Mesodermal cell (in vitro differentiated cells): ENCODE measurements at regions not wholly inside any gene's neighbourhood (a gene's known extent, or its start where the extent isn't known, plus 50 kb on each side); places are given as distances from the start of the nearest gene placed in this dataset.

Source experiments
- H3K27ac ChIP-seq: 2 replicates; pipeline ENCODE4 v1.7.0; 2013; ENCODE audit warnings: mild to moderate bottlenecking, low read depth, low read length, moderate library complexity; ENCODE audit not compliant: severe bottlenecking
- H3K36me3 ChIP-seq: 2 replicates; pipeline ENCODE4 v1.7.1; 2013; ENCODE audit warnings: mild to moderate bottlenecking, low read length, moderate library complexity; ENCODE audit not compliant: control insufficient read depth, insufficient read depth
- H3K4me1 ChIP-seq: one replicate; pipeline ENCODE4 v1.7.1; 2013; ENCODE audit warnings: mild to moderate bottlenecking, low read length; ENCODE audit not compliant: insufficient read depth, control insufficient read depth, poor library complexity, severe bottlenecking
- H3K4me3 ChIP-seq: 2 replicates; pipeline ENCODE4 v1.7.0; 2013; ENCODE audit warnings: low read length, control low read depth, mild to moderate bottlenecking; ENCODE audit not compliant: insufficient read depth, poor library complexity, severe bottlenecking; ENCODE audit errors: extremely low read depth
- H3K9me3 ChIP-seq: 2 replicates; pipeline ENCODE4 v1.7.1; 2013; ENCODE audit warnings: mild to moderate bottlenecking, low read length, moderate library complexity; ENCODE audit not compliant: control insufficient read depth
- WGBS, 2 experiments: methylation state at CpG; one replicate each; pipeline ENCODE4 v1.1.5; 2013; ENCODE audit warnings: missing lambda C conversion rate in 2 of 2; ENCODE audit not compliant: insufficient coverage in 2 of 2; 5-methylcytosine and 5-hydroxymethylcytosine counted together

DNA sequence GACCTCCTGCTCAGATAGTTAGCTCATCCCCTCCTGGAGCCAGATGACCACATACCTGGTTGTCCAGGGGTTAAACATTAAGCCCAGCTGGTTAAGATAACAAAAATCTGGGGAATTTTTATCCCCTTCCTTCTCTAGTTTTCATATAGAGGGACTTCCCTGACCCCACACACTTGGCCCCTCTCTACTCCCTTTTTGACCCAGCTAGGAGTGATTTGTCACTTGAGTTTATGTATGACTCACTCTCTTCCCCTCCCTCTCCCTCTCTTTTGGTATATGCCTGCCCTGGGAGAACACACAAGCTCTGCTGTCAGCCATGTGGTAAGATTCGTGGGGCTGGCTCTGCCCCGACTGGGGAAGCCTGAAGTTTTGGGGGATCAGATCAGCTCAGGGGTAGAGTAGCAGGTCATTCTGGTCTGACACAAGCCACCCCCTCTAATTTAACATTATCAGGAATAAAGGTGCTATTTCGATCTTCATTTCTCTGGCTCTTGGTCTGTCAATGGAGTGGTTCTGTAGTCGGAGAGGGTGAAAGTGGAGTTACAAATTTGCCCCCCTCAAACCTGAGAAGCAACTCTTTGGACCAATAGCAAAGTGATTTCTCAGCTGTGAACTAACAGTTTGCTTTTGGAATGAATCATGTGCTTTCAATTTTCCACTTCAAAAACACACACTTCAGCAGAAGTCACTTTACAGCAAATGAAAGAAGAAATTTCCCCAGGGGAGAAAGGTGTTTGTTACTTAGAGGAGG lies 415.3 kb upstream of the CADM1 start:
- 43% methylated on average over 2 of the region's 4 CpGs; no CpG with 5 or more reads in 1 of the 2 experiments for WGBS, 2 experiments
- H3K4me3 ChIP-seq, result no peak overlapping the region
- H3K27ac ChIP-seq, result no peak overlapping the region
- no peaks in the 10 kb centered on the region for H3K36me3 ChIP-seq
- H3K9me3 ChIP-seq, result peaks cover 4% of the 10 kb centered on the region
- H3K4me1 ChIP-seq, result peaks cover 12% of the 10 kb centered on the region

GRCh38 chr11:115918576-115918975 lies 414.4 kb upstream of the CADM1 start:
- H3K9me3 ChIP-seq, result peaks cover 2% of the 10 kb centered on the region
- H3K36me3 ChIP-seq, result no peaks in the 10 kb centered on the region
- H3K4me1 ChIP-seq, result peaks cover 12% of the 10 kb centered on the region
- 100% methylated on average over 1 of the region's 2 CpGs; no CpG with 5 or more reads in 1 of the 2 experiments for WGBS, 2 experiments
- no peak overlapping the region for H3K4me3 ChIP-seq
- no peak overlapping the region for H3K27ac ChIP-seq

DNA sequence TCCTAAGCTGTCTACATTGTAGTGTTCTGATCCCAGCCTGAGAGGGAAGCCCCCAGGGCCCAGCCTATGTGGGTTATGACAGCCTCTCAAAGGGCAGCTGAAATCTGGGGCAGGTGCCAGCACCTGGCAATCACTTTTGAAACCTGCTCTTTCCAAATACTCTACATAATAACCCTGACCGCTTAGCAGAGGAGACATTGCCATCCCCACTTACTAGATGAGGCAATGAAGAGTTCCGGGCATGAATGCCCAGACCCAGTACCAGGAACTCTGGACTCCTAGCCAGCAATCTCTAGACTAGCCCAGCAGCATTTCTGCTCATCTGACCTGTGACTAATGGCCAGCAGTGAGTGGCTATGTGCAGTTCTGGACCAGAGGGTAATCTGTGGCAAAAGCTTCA lies 412.4 kb upstream of the CADM1 start:
- H3K36me3 ChIP-seq, result no peaks in the 10 kb centered on the region
- H3K4me1 ChIP-seq, result peaks cover 12% of the 10 kb centered on the region
- no peaks in the 10 kb centered on the region for H3K9me3 ChIP-seq
- H3K27ac ChIP-seq, result no peak overlapping the region
- no peak overlapping the region for H3K4me3 ChIP-seq
- WGBS, 2 experiments, result 89 to 93% methylated on average over 2 of the region's 2 CpGs

DNA sequence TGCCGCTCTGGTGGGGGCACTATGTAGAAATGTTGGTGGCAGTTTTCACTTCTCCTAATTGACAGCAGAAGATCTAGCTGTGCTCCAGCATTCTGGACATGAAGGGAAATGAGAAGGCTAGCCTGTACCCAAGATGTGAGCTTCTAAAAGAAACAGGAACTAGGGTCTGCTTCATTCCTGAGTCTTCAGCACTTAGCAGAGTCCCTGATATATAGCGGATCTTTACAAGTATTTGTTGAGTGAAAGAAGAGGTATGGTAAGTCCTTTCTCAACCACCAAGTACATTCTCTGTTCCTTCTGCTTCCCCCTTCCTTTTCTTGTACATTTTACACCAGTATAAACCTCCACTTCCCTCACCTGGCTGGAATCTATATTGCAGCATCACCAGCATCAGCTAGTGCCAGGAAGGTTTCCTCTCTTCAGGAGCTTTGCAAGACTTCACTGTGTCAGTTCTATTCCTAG lies 408.3 kb upstream of the CADM1 start:
- no peaks in the 10 kb centered on the region for H3K4me1 ChIP-seq
- no peak overlapping the region for H3K4me3 ChIP-seq
- H3K36me3 ChIP-seq, result no peaks in the 10 kb centered on the region
- no peaks in the 10 kb centered on the region for H3K9me3 ChIP-seq
- H3K27ac ChIP-seq, result no peak overlapping the region
- 90 to 100% methylated on average over 1 of the region's 2 CpGs for WGBS, 2 experiments

DNA sequence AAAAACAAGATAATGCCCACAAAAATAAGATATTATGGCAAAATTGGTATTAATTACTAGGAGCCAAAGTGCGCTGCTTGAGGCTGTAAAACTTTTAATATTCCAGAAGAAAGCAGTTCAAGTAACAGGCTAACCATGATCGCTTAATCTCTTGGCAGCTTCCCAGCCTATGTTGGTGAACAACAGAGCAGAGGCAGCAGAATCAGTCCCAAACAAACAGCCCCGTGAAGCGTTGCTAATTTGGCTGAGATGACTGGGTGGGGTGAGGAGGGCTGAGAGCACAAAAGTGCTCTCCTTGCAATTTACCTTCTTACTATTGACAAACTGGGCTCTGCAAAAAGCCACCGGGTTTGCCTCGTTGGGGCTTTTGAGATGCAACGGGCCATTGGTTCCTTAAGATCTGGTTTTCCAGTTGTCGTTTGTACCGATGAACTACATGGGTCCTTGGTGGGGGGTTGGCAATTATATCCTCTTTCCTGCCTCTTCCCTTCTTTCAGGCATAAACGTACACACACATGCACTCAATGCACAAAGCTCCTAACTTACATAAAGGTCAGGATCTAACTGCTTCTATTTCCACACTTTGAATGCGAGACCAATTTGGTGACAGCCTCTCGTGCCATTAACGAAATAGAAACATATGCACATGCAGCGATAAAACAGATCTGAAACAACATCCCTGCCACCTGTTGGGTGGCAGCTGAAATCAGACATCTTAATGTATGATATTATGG lies 407.6 kb upstream of the CADM1 start:
- 74 to 88% methylated on average over 6 to 7 of the region's 14 CpGs for WGBS, 2 experiments
- Histone ChIP-seq H3K9me3 (no peaks in the 10 kb centered on the region), H3K36me3 (no peaks in the 10 kb centered on the region), H3K4me3 (no peak overlapping the region), H3K27ac (no peak overlapping the region), H3K4me1 (no peaks in the 10 kb centered on the region)

GRCh38 chr11:115910379-115910778 lies 406.2 kb upstream of the CADM1 start:
- H3K36me3 ChIP-seq, result no peaks in the 10 kb centered on the region
- no peaks in the 10 kb centered on the region for H3K9me3 ChIP-seq
- no peaks in the 10 kb centered on the region for H3K4me1 ChIP-seq
- 67% methylated on average over 1 of the region's 1 CpG; no CpG with 5 or more reads in 1 of the 2 experiments for WGBS, 2 experiments
- no peak overlapping the region for H3K27ac ChIP-seq
- no peak overlapping the region for H3K4me3 ChIP-seq

DNA sequence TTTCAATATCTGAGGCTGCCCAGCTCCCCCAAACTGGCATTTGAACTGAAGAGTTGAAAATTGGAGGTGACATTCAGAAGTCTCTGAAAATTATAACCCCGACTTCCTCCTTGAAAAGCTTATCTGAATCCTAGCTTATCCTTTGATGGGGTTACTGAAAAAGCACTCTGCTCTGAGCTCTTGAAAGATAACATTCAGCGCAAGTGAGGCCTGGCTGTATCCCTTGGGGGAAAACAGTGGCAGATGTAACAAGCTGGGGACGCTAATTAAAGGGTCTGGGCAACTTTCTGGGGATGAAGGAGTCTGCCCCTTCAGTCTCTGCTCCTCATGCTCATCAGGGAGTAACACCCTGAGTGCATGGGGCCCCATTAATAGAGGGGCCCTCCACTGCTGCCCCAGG lies 402.0 kb upstream of the CADM1 start:
- H3K27ac ChIP-seq, result no peak overlapping the region
- H3K36me3 ChIP-seq, result no peaks in the 10 kb centered on the region
- no peaks in the 10 kb centered on the region for H3K4me1 ChIP-seq
- H3K9me3 ChIP-seq, result no peaks in the 10 kb centered on the region
- H3K4me3 ChIP-seq, result no peak overlapping the region
- WGBS, 2 experiments, result 83 to 93% methylated on average over 2 of the region's 3 CpGs

DNA sequence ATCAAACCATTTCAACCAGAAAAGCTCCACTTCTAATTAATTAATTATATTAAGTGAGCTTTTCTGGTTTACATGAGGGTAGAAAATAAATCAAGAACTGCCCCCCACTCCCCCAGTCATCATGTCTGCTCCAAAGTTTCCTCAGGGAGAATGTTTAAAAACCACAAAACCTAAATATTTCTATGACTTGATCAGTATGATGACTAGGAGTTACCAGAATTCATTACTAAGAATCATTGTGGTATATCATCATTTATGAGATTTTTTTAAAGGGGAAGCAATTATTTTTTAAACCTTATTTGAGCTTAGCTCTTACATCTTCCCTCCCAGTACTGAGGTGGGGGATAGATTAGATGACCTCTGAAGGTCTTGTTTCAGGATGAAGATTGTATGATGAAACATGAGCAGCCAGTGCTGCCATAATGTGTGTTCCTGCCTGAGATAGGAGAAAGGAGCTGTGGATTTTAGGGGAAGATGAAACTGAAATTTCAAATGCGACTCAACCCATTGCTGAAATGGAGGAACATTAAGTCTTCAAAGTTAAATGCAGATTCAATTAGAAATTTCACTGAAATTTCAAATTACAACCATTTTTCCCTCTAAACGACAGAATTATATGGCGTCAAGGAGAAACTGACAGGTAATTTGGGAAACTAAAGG lies 401.3 kb upstream of the CADM1 start:
- 100% methylated on average over 3 of the region's 3 CpGs; no CpG with 5 or more reads in 1 of the 2 experiments for WGBS, 2 experiments
- H3K9me3 ChIP-seq, result no peaks in the 10 kb centered on the region
- no peak overlapping the region for H3K4me3 ChIP-seq
- no peaks in the 10 kb centered on the region for H3K4me1 ChIP-seq
- no peak overlapping the region for H3K27ac ChIP-seq
- no peaks in the 10 kb centered on the region for H3K36me3 ChIP-seq

GRCh38 chr11:115903179-115903578 lies 399.0 kb upstream of the CADM1 start:
- Histone ChIP-seq H3K36me3 (no peaks in the 10 kb centered on the region), H3K9me3 (no peaks in the 10 kb centered on the region), H3K4me1 (no peaks in the 10 kb centered on the region), H3K27ac (no peak overlapping the region), H3K4me3 (no peak overlapping the region)
- 61 to 75% methylated on average over 2 to 4 of the region's 4 CpGs for WGBS, 2 experiments

DNA sequence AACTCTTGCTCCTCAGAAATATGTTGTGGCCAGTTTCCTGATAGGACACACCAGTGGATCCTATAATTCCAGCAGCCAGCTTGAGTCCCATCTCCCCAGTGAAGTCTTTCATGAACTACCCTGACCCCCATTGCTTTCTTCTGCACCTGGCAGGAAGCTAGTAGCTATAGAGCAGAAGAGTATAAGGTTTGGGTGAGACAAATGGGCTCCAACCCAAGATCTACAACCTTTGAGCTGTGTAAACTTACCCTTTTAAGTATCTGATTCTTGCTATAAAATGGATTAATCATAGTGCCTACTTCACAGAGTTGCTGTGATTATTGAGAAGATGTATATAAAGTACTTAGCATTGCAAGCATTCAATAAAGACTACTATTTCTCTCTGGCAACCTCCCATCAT lies 396.9 kb upstream of the CADM1 start:
- no peaks in the 10 kb centered on the region for H3K4me1 ChIP-seq
- no peak overlapping the region for H3K27ac ChIP-seq
- H3K9me3 ChIP-seq, result no peaks in the 10 kb centered on the region
- no peaks in the 10 kb centered on the region for H3K36me3 ChIP-seq
- no peak overlapping the region for H3K4me3 ChIP-seq
